ENCODE measurements at regions not wholly inside any gene's neighbourhood (a gene's known extent, or its start where the extent isn't known, plus 50 kb on each side); places are given as distances from the start of the nearest gene placed in this dataset.

- 0 out of 2 replicates have a peak, but pooled peaks cover 3% of the 10 kb centered on the region for H4K20me1 ChIP-seq (ENCODE audit: insufficient read depth)
- no peak overlapping the region for H3K9ac ChIP-seq
- DNase-seq, result no peak
- no peak for TF ChIP-seq PBX3 (IDR thresholded peaks at IDR 0.05)
- TF ChIP-seq REST (IDR thresholded peaks at IDR 0.05; ENCODE audit: low read depth, low read length), result no peak
- TF ChIP-seq GABPA (IDR thresholded peaks at IDR 0.05; ENCODE audit: low read depth), result no peak
- no peak for TF ChIP-seq FOXJ3 (CRISPR knock-in tag; IDR thresholded peaks at IDR 0.05)
- no peak for TF ChIP-seq RAD21 (IDR thresholded peaks at IDR 0.05; ENCODE audit: low read length)
- no peak for TF ChIP-seq RCOR1 (IDR thresholded peaks at IDR 0.05; ENCODE audit: low read length)
- TF ChIP-seq ELF1 (IDR thresholded peaks at IDR 0.05), result no peak
- no peak for TF ChIP-seq MXI1 (IDR thresholded peaks at IDR 0.05; ENCODE audit: low read depth, low read length)
- no peak for TF ChIP-seq TAF1 (IDR thresholded peaks at IDR 0.05; ENCODE audit: borderline replicate concordance, low read depth, low read length)
- TF ChIP-seq, protein P1, sequence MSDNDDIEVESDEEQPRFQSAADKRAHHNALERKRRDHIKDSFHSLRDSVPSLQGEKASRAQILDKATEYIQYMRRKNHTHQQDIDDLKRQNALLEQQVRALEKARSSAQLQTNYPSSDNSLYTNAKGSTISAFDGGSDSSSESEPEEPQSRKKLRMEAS (IDR thresholded peaks at IDR 0.05; ENCODE audit: low read depth), result no peak
- no peak for TF ChIP-seq SMC3 (IDR thresholded peaks at IDR 0.05; ENCODE audit: low read depth, low read length)
- no peak for TF ChIP-seq USF1 (IDR thresholded peaks at IDR 0.05; ENCODE audit: borderline replicate concordance, low read depth)
- TF ChIP-seq RXRA (IDR thresholded peaks at IDR 0.05; ENCODE audit: borderline replicate concordance, low read depth), result no peak
- no peak for TF ChIP-seq RFX5 (IDR thresholded peaks at IDR 0.05; ENCODE audit: low read length)
- TF ChIP-seq, protein P2, sequence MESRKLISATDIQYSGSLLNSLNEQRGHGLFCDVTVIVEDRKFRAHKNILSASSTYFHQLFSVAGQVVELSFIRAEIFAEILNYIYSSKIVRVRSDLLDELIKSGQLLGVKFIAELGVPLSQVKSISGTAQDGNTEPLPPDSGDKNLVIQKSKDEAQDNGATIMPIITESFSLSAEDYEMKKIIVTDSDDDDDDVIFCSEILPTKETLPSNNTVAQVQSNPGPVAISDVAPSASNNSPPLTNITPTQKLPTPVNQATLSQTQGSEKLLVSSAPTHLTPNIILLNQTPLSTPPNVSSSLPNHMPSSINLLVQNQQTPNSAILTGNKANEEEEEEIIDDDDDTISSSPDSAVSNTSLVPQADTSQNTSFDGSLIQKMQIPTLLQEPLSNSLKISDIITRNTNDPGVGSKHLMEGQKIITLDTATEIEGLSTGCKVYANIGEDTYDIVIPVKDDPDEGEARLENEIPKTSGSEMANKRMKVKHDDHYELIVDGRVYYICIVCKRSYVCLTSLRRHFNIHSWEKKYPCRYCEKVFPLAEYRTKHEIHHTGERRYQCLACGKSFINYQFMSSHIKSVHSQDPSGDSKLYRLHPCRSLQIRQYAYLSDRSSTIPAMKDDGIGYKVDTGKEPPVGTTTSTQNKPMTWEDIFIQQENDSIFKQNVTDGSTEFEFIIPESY (IDR thresholded peaks at IDR 0.05; ENCODE audit: borderline replicate concordance, low read depth), result no peak
- TF ChIP-seq SIN3A (IDR thresholded peaks at IDR 0.05; ENCODE audit: borderline replicate concordance, low read depth, low read length), result no peak
- CTCF ChIA-PET, result no interaction called here
- no peaks in the 10 kb centered on the region for H3K9me2 ChIP-seq
- no peaks in the 10 kb centered on the region for H3K9me3 ChIP-seq
- H3K79me2 ChIP-seq (ENCODE audit: insufficient read depth), result no peaks in the 10 kb centered on the region
- no peak overlapping the region for H3K27ac ChIP-seq (ENCODE audit: low read depth in 2 of 2, low read length in 1 of 2)
- H3K4me1 ChIP-seq (ENCODE audit: control insufficient read depth in 1 of 2, insufficient read depth in 2 of 2, low read depth in 1 of 2, low read length in 1 of 2), result peaks cover 0 to 3% of the 10 kb centered on the region in 2 experiments; a peak in 1 of 4 replicates
- no peaks in the 10 kb centered on the region for H3K27me3 ChIP-seq (ENCODE audit: insufficient read depth)
- H3K4me3 ChIP-seq (ENCODE audit: low read depth in 2 of 2, low read length in 1 of 2), result no peak overlapping the region
- 58% methylated on average over 23 of the region's 23 CpGs for WGBS (ENCODE audit: low lambda C conversion rate)
- H3K4me2 ChIP-seq, result no peak overlapping the region
- H2AFZ ChIP-seq (ENCODE audit: low read depth), result no peak overlapping the region
- POLR2A ChIA-PET, result no interaction called here
- H3K36me3 ChIP-seq (replicated peaks in 1 of 2; ENCODE audit: control insufficient read depth in 1 of 2, insufficient read depth in 2 of 2, low read length in 1 of 2), result no peaks in the 10 kb centered on the region
- H3F3A ChIP-seq (replicated peaks; ENCODE audit: insufficient read depth), result no peaks in the 10 kb centered on the region
These were observed 59.9 kb upstream of the BHLHE23 start for GRCh38 chr20:63066506-63067265.

Measured in SK-N-SH (cell line).